Neural cell (in vitro differentiated cells): ENCODE measurements at regions not wholly inside any gene's neighbourhood (a gene's known extent, or its start where the extent isn't known, plus 50 kb on each side); places are given as distances from the start of the nearest gene placed in this dataset.

Experiments used
- CTCF ChIP-seq: fragments of 450-650 bp; IDR thresholded peaks from 2 replicates; pipeline ENCODE4 v1.5.1; 2014; ENCODE audit warnings: antibody characterized with exemption, mild to moderate bottlenecking, moderate library complexity; ENCODE audit not compliant: poor library complexity, severe bottlenecking
- POLR2AphosphoS5 ChIP-seq: IDR thresholded peaks from 2 replicates; pipeline ENCODE4 v1.6.1; 2012
- REST ChIP-seq: IDR thresholded peaks from 2 replicates; pipeline ENCODE4 v1.6.1; 2012; ENCODE audit warnings: borderline replicate concordance

GRCh38 chr6:9468277-9468676 is 946.6 kb downstream of the TFAP2A start:
- TF ChIP-seq CTCF (no peak), REST (no peak), POLR2AphosphoS5 (no peak)
